ENCODE measurements at regions not wholly inside any gene's neighbourhood (a gene's known extent, or its start where the extent isn't known, plus 50 kb on each side); places are given as distances from the start of the nearest gene placed in this dataset.

DNA sequence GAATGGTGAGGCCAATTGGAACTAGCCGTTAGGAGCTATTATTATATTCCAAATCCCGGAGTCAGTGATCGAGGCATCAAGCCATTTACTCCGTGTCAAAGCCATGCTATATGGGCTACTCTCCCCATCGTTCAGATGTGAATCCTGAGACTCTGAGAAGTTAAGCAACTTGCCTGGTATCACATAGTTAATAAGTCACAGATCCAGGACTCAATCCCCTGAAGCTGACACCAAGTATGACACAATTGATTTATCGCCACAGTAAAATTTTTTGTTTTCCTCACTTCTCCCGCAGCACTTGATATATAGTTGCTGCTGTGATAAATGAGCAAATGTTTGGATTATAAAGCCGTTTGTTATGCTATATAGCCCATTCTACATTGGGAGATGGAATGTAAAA lies 50.8 kb upstream of the TSHZ2 start:
- H3K4me3 ChIP-seq (ENCODE audit: low read length in 2 of 2), result no peak overlapping the region
- no peak overlapping the region for H3K27ac ChIP-seq (ENCODE audit: low read depth in 1 of 2, low read length in 2 of 2)
- H3K36me3 ChIP-seq (ENCODE audit: control insufficient read depth in 1 of 2, insufficient read depth in 2 of 2, low read length in 1 of 2), result no peaks in the 10 kb centered on the region
- H3K4me1 ChIP-seq (ENCODE audit: control insufficient read depth in 1 of 2, insufficient read depth in 2 of 2, low read length in 2 of 2), result no peaks in the 10 kb centered on the region
- DNase-seq (no peak), ATAC-seq (ENCODE audit: low FRiP score) (no peak)
- H3K9me3 ChIP-seq (ENCODE audit: control insufficient read depth, low read length), result no peaks in the 10 kb centered on the region
- H3K27me3 ChIP-seq (ENCODE audit: control insufficient read depth in 1 of 2, insufficient read depth in 2 of 2, low read length in 1 of 2), result no peaks in the 10 kb centered on the region
- WGBS, 2 donors, result 12 to 34% methylated on average over 8 of the region's 8 CpGs
- intact Hi-C loops (cut with DNase I), result no loop called here

DNA sequence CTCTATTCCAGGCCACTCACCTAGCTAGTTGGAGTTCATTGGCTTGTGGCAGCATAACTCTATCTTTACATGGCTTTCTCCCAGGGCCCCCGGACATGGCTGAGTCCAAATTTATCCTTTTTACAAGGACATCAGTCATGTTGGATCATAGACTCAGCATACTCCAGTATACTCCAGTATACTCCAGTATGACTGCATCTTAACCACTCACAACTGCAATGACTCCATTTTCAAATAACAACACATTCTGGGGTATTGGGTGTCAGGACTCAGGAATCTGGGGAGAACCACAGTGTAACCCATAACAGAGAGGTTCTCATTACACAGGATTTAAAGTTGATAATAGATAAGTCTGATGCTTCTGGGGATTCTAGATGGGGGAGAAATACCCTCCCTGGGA lies 53.8 kb upstream of the TSHZ2 start:
- DNase-seq (no peak), ATAC-seq (ENCODE audit: low FRiP score) (no peak)
- Histone ChIP-seq H3K9me3 (ENCODE audit: control insufficient read depth, low read length) (no peaks in the 10 kb centered on the region), H3K4me3 (ENCODE audit: low read length in 2 of 2) (no peak overlapping the region), H3K27ac (ENCODE audit: low read depth in 1 of 2, low read length in 2 of 2) (no peak overlapping the region), H3K4me1 (ENCODE audit: control insufficient read depth in 1 of 2, insufficient read depth in 2 of 2, low read length in 2 of 2) (no peaks in the 10 kb centered on the region), H3K27me3 (ENCODE audit: control insufficient read depth in 1 of 2, insufficient read depth in 2 of 2, low read length in 1 of 2) (no peaks in the 10 kb centered on the region), H3K36me3 (ENCODE audit: control insufficient read depth in 1 of 2, insufficient read depth in 2 of 2, low read length in 1 of 2) (no peaks in the 10 kb centered on the region)
- intact Hi-C loops (cut with DNase I), result no loop called here
- WGBS, 2 donors, result 52 to 66% methylated on average over 1 of the region's 1 CpG

DNA sequence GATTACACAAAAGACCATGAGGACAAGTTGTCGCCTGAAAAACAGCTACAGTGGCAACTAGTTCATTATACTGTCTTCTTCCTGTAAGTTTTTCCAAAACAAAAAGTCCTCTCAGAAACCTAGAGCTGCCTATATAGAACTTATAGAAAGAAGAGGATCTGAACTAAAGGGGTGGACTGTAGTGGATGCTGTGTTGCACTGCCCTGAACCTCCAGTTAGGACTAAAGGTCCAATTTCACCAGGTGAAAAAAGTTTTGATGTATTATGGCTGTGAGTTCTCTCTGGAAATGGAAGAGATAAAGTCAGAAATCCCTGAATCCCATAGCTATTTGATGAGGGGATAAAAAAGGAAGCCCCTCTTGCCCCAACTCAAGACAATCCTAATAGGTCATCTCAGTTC lies 56.6 kb upstream of the TSHZ2 start:
- no peaks in the 10 kb centered on the region for H3K9me3 ChIP-seq (ENCODE audit: control insufficient read depth, low read length)
- no peak overlapping the region for H3K4me3 ChIP-seq (ENCODE audit: low read length in 2 of 2)
- ATAC-seq (ENCODE audit: low FRiP score), result no peak
- WGBS, 2 donors, result 94 to 95% methylated on average over 1 of the region's 1 CpG
- no peaks in the 10 kb centered on the region for H3K4me1 ChIP-seq (ENCODE audit: control insufficient read depth in 1 of 2, insufficient read depth in 2 of 2, low read length in 2 of 2)
- H3K27me3 ChIP-seq (ENCODE audit: control insufficient read depth in 1 of 2, insufficient read depth in 2 of 2, low read length in 1 of 2), result no peaks in the 10 kb centered on the region
- intact Hi-C loops (cut with DNase I), result no loop called here
- no peak overlapping the region for H3K27ac ChIP-seq (ENCODE audit: low read depth in 1 of 2, low read length in 2 of 2)
- DNase-seq, result no peak
- no peaks in the 10 kb centered on the region for H3K36me3 ChIP-seq (ENCODE audit: control insufficient read depth in 1 of 2, insufficient read depth in 2 of 2, low read length in 1 of 2)

DNA sequence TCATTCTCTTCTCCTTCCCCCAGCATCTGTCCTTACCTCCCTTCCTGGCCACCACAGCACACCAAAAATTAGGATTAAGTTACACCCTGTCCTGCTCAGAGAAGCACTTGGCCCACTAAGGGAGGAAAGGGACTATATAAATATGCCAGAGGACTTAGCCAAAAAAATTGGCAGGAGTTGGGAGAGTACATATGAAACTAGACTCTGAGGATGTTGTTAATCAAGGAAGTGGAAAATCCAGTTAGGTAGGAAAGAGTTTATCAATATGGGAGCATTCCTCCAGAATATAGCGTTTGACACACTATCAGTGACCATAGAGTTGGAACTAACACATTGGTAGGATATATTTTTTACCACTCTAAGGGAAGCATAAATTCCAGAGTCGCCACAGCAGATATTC lies 57.3 kb upstream of the TSHZ2 start:
- no peak for ATAC-seq (ENCODE audit: low FRiP score)
- DNase-seq, result no peak
- intact Hi-C loops (cut with DNase I), result no loop called here
- no peaks in the 10 kb centered on the region for H3K4me1 ChIP-seq (ENCODE audit: control insufficient read depth in 1 of 2, insufficient read depth in 2 of 2, low read length in 2 of 2)
- no peaks in the 10 kb centered on the region for H3K36me3 ChIP-seq (ENCODE audit: control insufficient read depth in 1 of 2, insufficient read depth in 2 of 2, low read length in 1 of 2)
- H3K9me3 ChIP-seq (ENCODE audit: control insufficient read depth, low read length), result no peaks in the 10 kb centered on the region
- no peaks in the 10 kb centered on the region for H3K27me3 ChIP-seq (ENCODE audit: control insufficient read depth in 1 of 2, insufficient read depth in 2 of 2, low read length in 1 of 2)
- 80 to 82% methylated on average over 2 of the region's 2 CpGs for WGBS, 2 donors
- H3K27ac ChIP-seq (ENCODE audit: low read depth in 1 of 2, low read length in 2 of 2), result no peak overlapping the region
- H3K4me3 ChIP-seq (ENCODE audit: low read length in 2 of 2), result no peak overlapping the region

DNA sequence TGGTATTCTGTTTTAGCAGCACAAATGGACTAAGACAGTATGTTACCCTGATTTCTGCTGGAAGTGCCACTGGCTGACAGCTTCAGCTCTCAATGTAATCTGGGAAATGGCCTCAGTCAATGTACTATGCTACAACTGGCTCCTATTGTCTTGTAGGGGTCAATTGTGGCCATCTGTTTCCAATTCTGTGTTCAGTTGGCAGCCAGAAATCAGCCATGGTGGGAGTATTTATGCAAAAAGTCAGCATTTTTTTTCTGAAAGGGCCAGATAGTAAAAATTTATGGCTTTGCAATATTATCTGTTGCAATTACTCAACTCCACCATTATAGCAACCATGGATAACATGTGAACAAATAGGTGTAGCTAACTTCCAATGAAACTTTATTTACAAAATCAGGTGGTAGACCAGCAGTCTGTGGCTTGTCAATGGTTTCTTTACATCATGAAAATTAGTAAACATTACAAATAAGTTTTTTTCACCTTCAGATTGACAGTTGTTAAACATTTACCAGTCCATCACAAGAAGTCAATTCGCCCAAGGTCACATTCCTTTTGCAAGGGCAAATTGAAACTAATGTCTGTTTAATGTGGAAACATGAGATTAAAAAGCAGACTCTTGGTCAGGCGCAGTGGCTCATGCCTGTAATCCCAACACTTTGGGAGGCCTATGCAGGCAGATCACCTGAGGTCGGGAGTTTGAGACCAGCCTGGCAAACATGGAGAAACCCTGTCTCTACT lies 58.3 kb upstream of the TSHZ2 start:
- Histone ChIP-seq H3K9me3 (ENCODE audit: control insufficient read depth, low read length) (no peaks in the 10 kb centered on the region), H3K4me3 (ENCODE audit: low read length in 2 of 2) (no peak overlapping the region), H3K27me3 (ENCODE audit: control insufficient read depth in 1 of 2, insufficient read depth in 2 of 2, low read length in 1 of 2) (no peaks in the 10 kb centered on the region), H3K27ac (ENCODE audit: low read depth in 1 of 2, low read length in 2 of 2) (no peak overlapping the region), H3K36me3 (ENCODE audit: control insufficient read depth in 1 of 2, insufficient read depth in 2 of 2, low read length in 1 of 2) (no peaks in the 10 kb centered on the region), H3K4me1 (ENCODE audit: control insufficient read depth in 1 of 2, insufficient read depth in 2 of 2, low read length in 2 of 2) (no peaks in the 10 kb centered on the region)
- ATAC-seq (ENCODE audit: low FRiP score) (no peak), DNase-seq (no peak)
- intact Hi-C loops (cut with DNase I), result no loop called here
- WGBS, 2 donors, result 66 to 72% methylated on average over 3 of the region's 3 CpGs

DNA sequence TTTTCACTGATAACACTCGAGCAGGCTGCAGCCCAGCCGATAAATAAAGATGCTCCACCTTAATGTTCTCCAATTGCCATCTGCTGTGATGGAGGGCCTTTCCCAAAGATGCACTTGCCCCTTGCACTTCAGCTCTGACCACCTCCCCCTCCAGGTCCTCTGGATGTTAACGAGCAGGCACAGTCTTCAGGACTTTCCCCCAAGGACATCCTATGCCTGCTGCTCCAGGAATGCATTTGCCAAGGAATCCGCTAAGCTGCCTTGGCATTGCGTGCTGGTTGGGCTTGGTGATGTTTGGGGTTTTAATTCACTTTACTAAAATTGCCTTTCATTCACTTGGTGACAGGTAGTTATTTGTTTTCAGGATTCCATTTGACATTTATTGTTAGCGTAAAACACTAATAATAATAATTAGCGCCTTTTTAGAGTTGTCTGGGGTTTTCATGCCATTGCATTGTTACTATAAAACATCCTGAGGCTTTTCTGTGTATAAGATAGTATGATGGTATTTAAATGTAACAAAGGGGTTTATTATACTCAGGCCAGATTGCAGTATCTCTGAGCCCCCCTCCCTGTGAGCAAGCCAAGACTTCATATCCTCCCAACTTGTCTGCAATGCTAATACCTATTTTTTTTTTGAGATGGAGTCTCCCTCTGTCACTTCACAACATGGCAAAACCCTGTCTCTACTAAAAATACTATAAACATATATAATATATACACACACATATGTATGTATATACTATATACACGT lies 66.7 kb upstream of the TSHZ2 start:
- Histone ChIP-seq H3K9me3 (ENCODE audit: control insufficient read depth, low read length) (no peaks in the 10 kb centered on the region), H3K27ac (ENCODE audit: low read depth in 1 of 2, low read length in 2 of 2) (no peak overlapping the region), H3K4me1 (ENCODE audit: control insufficient read depth in 1 of 2, insufficient read depth in 2 of 2, low read length in 2 of 2) (no peaks in the 10 kb centered on the region), H3K4me3 (ENCODE audit: low read length in 2 of 2) (no peak overlapping the region), H3K36me3 (ENCODE audit: control insufficient read depth in 1 of 2, insufficient read depth in 2 of 2, low read length in 1 of 2) (no peaks in the 10 kb centered on the region), H3K27me3 (ENCODE audit: control insufficient read depth in 1 of 2, insufficient read depth in 2 of 2, low read length in 1 of 2) (no peaks in the 10 kb centered on the region)
- intact Hi-C loops (cut with DNase I), result no loop called here
- ATAC-seq (ENCODE audit: low FRiP score) (no peak), DNase-seq (no peak)
- 23 to 32% methylated on average over 8 of the region's 8 CpGs for WGBS, 2 donors

DNA sequence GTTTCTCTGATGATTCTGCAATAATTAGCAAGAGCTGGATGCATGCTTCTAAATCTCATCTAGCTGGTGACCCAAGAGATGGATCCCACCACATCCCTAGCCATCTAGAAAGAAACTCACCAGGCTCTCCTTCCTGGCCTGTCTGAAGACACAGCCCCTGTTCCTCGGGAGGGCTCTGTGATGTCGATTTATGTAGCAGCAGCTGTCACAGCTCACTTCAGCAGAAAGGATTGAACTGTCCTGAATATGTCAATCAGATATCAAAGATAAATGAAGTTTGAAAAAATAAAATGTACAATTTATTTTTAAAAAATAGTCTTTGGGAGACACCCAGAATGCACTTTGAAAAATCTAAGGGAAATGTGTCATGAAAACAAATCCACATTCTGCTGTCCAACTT lies 67.3 kb upstream of the TSHZ2 start:
- ATAC-seq (ENCODE audit: low FRiP score), result no peak
- H3K4me1 ChIP-seq (ENCODE audit: control insufficient read depth in 1 of 2, insufficient read depth in 2 of 2, low read length in 2 of 2), result no peaks in the 10 kb centered on the region
- 17 to 21% methylated on average over 2 of the region's 2 CpGs for WGBS, 2 donors
- H3K4me3 ChIP-seq (ENCODE audit: low read length in 2 of 2), result no peak overlapping the region
- H3K27me3 ChIP-seq (ENCODE audit: control insufficient read depth in 1 of 2, insufficient read depth in 2 of 2, low read length in 1 of 2), result no peaks in the 10 kb centered on the region
- H3K9me3 ChIP-seq (ENCODE audit: control insufficient read depth, low read length), result no peaks in the 10 kb centered on the region
- intact Hi-C loops (cut with DNase I), result no loop called here
- H3K27ac ChIP-seq (ENCODE audit: low read depth in 1 of 2, low read length in 2 of 2), result no peak overlapping the region
- DNase-seq, result no peak
- no peaks in the 10 kb centered on the region for H3K36me3 ChIP-seq (ENCODE audit: control insufficient read depth in 1 of 2, insufficient read depth in 2 of 2, low read length in 1 of 2)

DNA sequence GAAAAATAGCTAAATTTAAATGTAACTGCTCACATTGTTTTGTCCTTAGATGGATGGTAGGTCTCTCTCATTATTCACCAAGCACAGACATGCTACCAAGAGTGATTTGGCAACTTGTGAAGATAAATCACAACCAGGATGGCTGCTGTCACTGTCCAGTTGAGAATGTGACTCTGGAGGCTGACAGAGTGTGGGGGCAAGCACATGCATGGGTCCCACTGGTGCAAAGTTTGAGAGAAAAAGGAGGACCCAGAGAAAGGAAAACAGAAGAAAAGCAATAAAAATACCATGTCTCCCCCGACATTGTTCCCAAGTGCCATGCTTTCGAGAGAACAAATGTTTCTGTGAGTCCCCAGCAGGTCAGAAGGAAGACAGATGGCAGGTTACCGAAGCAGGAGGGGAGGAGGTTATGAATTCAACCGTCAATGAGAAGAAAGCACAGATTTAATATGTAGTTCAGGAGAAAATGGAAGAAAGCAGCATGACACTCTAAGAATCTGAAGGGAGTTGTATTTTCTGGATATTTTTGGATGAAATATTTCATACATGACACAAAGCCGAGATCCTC lies 73.0 kb upstream of the TSHZ2 start:
- Histone ChIP-seq H3K9me3 (ENCODE audit: control insufficient read depth, low read length) (peaks cover 1% of the 10 kb centered on the region), H3K36me3 (ENCODE audit: control insufficient read depth in 1 of 2, insufficient read depth in 2 of 2, low read length in 1 of 2) (no peaks in the 10 kb centered on the region), H3K27me3 (ENCODE audit: control insufficient read depth in 1 of 2, insufficient read depth in 2 of 2, low read length in 1 of 2) (no peaks in the 10 kb centered on the region), H3K4me1 (ENCODE audit: control insufficient read depth in 1 of 2, insufficient read depth in 2 of 2, low read length in 2 of 2) (no peaks in the 10 kb centered on the region), H3K4me3 (ENCODE audit: low read length in 2 of 2) (no peak overlapping the region), H3K27ac (ENCODE audit: low read depth in 1 of 2, low read length in 2 of 2) (no peak overlapping the region)
- ATAC-seq (ENCODE audit: low FRiP score) (no peak), DNase-seq (no peak)
- intact Hi-C loops (cut with DNase I), result no loop called here
- WGBS, 2 donors, result 11 to 26% methylated on average over 5 of the region's 5 CpGs

DNA sequence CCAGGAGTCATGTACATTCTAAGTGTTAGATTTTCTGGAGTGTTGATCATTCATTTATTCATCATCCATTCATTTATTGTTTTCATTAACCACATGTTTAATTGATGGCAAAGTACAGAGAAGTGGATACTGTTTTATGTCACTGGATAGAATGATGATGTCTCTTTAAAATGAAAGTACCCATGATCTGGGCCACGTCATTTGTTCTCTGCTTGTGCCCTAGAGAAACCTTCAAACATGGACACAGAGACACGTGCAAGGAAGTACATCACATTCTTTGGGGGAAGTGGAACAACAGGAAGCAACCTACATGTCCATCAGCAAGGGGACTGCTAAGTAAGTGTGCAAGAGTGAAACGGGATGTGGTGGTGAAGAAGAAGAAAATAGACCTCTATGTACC lies 75.8 kb upstream of the TSHZ2 start:
- ATAC-seq (ENCODE audit: low FRiP score) (no peak), DNase-seq (no peak)
- no peak overlapping the region for H3K4me3 ChIP-seq (ENCODE audit: low read length in 2 of 2)

More for the DNA sequence above, 75.8 kb upstream of the TSHZ2 start:
- Histone ChIP-seq H3K4me1 (ENCODE audit: control insufficient read depth in 1 of 2, insufficient read depth in 2 of 2, low read length in 2 of 2) (no peaks in the 10 kb centered on the region), H3K36me3 (ENCODE audit: control insufficient read depth in 1 of 2, insufficient read depth in 2 of 2, low read length in 1 of 2) (no peaks in the 10 kb centered on the region), H3K27me3 (ENCODE audit: control insufficient read depth in 1 of 2, insufficient read depth in 2 of 2, low read length in 1 of 2) (no peaks in the 10 kb centered on the region), H3K27ac (ENCODE audit: low read depth in 1 of 2, low read length in 2 of 2) (no peak overlapping the region), H3K9me3 (ENCODE audit: control insufficient read depth, low read length) (peaks cover 1% of the 10 kb centered on the region)
- 38 to 45% methylated on average over 3 of the region's 3 CpGs for WGBS, 2 donors
- intact Hi-C loops (cut with DNase I), result no loop called here
